GM23248 (cell line): ENCODE measurements at regions not wholly inside any gene's neighbourhood (a gene's known extent, or its start where the extent isn't known, plus 50 kb on each side); places are given as distances from the start of the nearest gene placed in this dataset.

Experiments used
- DNase-seq: peaks from one replicate; pipeline ENCODE4 v3.0.0-alpha.2; 2015
- H2AFZ ChIP-seq: fragments of 200-600 bp; sonication (generic); 2 replicates; pipeline ENCODE4 v1.6.1; 2016; ENCODE audit warnings: antibody characterized with exemption
- H3F3A ChIP-seq: fragments of 200-600 bp; sonication (generic); 2 replicates; pipeline ENCODE4 v1.6.1; 2016; ENCODE audit warnings: mild to moderate bottlenecking, antibody characterized with exemption, mixed run types; ENCODE audit not compliant: insufficient read depth
- H3K27ac ChIP-seq: fragments of 200-600 bp; sonication (generic); 2 replicates; pipeline ENCODE4 v1.5.1; 2016; ENCODE audit warnings: mild to moderate bottlenecking
- H3K27me3 ChIP-seq: fragments of 200-600 bp; sonication (generic); replicated peaks from 2 replicates; pipeline ENCODE4 v1.6.1; 2016; ENCODE audit warnings: mild to moderate bottlenecking; ENCODE audit not compliant: insufficient read depth
- H3K36me3 ChIP-seq: fragments of 200-600 bp; sonication (generic); 2 replicates; pipeline ENCODE4 v1.6.1; 2016; ENCODE audit warnings: low read depth, mild to moderate bottlenecking
- H3K4me1 ChIP-seq: fragments of 200-600 bp; sonication (generic); 2 replicates; pipeline ENCODE4 v1.6.1; 2016; ENCODE audit warnings: mild to moderate bottlenecking; ENCODE audit not compliant: insufficient read depth
- H3K4me2 ChIP-seq: fragments of 200-600 bp; sonication (generic); one replicate; pipeline ENCODE4 v1.6.1; 2016; ENCODE audit warnings: mild to moderate bottlenecking; ENCODE audit not compliant: unreplicated experiment
- H3K4me3 ChIP-seq: fragments of 200-600 bp; sonication (generic); 2 replicates; pipeline ENCODE4 v1.5.1; 2016; ENCODE audit warnings: mild to moderate bottlenecking
- H3K79me2 ChIP-seq: fragments of 200-600 bp; sonication (generic); 2 replicates; pipeline ENCODE4 v1.6.1; 2016; ENCODE audit warnings: mild to moderate bottlenecking; ENCODE audit not compliant: insufficient read depth
- H3K9ac ChIP-seq: fragments of 200-600 bp; sonication (generic); 2 replicates; pipeline ENCODE4 v1.6.1; 2016; ENCODE audit warnings: mild to moderate bottlenecking
- H3K9me2 ChIP-seq: fragments of 200-600 bp; sonication (generic); 2 replicates; pipeline ENCODE4 v1.6.1; 2016; ENCODE audit warnings: mixed run types, mild to moderate bottlenecking, moderate library complexity; ENCODE audit not compliant: insufficient read depth
- H3K9me3 ChIP-seq: fragments of 200-600 bp; sonication (generic); one replicate; pipeline ENCODE4 v1.6.1; 2017; ENCODE audit warnings: low read depth
- H4K20me1 ChIP-seq: fragments of 200-600 bp; sonication (generic); 2 replicates; pipeline ENCODE4 v1.6.0; 2016; ENCODE audit not compliant: insufficient read depth
- EZH2 ChIP-seq: fragments of 200-600 bp; sonication (generic); IDR thresholded peaks from 2 replicates; pipeline ENCODE4 v1.6.1; 2018; ENCODE audit warnings: antibody characterized with exemption, mild to moderate bottlenecking; ENCODE audit not compliant: insufficient read depth, poor library complexity, severe bottlenecking
- EZH2phosphoT487 ChIP-seq: fragments of 200-600 bp; sonication (generic); IDR thresholded peaks from 2 replicates; pipeline ENCODE4 v1.6.1; 2018; ENCODE audit warnings: antibody characterized with exemption, moderate library complexity, mild to moderate bottlenecking, low read depth; ENCODE audit not compliant: insufficient read depth
- WGBS, 2 experiments: methylation state at CpG; one replicate each; pipeline ENCODE4 v1.1.6; 2015 to 2017; ENCODE audit warnings: low lambda C conversion rate in 2 of 2, low coverage in 1 of 2; ENCODE audit errors: missing lambda C conversion rate in 2 of 2; 5-methylcytosine and 5-hydroxymethylcytosine counted together
- in situ Hi-C: fragments of 300-500 bp; cut with MboI; formaldehyde crosslinking; loops from 2 replicates; pipeline ENCODE4 v1.15.0; 2020

DNA sequence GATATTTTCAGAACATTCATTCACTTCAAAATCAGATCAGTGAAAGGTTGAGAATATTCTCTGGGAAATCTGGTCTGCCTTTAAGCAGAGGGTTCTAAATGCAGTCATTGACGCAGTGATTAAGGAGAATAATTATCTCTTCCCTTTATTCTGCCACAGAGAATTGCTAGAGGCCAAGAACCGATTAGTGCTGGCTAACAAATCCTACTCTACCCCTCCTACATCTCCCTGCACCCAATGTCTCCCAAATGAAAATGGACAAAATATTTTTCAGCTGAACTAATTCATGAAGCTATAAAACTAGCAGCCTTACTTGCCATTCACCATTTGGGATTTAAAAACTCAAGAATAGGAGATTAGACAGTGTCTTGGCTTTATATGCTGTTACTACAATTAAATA lies 185.5 kb upstream of the SOX9 start:
- no peaks in the 10 kb centered on the region for H3F3A ChIP-seq
- H2AFZ ChIP-seq, result no peak overlapping the region
- H3K79me2 ChIP-seq, result no peaks in the 10 kb centered on the region
- no peaks in the 10 kb centered on the region for H3K9me3 ChIP-seq
- in situ Hi-C loops, result no loop called here
- H3K27ac ChIP-seq, result no peak overlapping the region
- H3K4me3 ChIP-seq, result no peak overlapping the region
- no peaks in the 10 kb centered on the region for H4K20me1 ChIP-seq
- TF ChIP-seq EZH2phosphoT487, result no peak
- H3K27me3 ChIP-seq, result no peaks in the 10 kb centered on the region
- H3K36me3 ChIP-seq, result no peaks in the 10 kb centered on the region
- DNase-seq, result no peak
- H3K4me2 ChIP-seq, result no peak overlapping the region
- no peaks in the 10 kb centered on the region for H3K9me2 ChIP-seq
- WGBS, 2 experiments, result 62 to 74% methylated on average over 2 of the region's 2 CpGs
- no peaks in the 10 kb centered on the region for H3K4me1 ChIP-seq
- no peak overlapping the region for H3K9ac ChIP-seq

DNA sequence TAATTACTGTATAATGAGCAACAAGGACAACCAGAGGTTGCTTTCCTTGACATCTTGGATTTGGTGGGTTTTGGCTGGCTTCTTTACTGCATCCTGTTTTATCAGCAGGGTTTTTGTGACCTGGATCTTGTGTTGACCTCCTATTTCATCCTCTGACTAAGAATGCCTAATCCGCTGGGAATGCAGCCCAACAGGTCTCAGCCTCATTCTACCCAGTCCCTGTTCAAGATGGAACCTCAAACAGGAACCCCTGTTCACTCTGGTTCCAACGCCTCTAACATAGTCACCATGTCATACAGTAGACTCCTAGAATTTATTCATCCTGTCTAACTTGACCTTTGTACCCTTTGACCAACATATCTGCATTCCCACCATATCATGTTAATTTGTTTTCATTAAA lies 183.8 kb upstream of the SOX9 start:
- Histone ChIP-seq H3K9me3 (no peaks in the 10 kb centered on the region), H2AFZ (no peak overlapping the region), H3K4me2 (no peak overlapping the region), H3K27ac (no peak overlapping the region), H4K20me1 (no peaks in the 10 kb centered on the region), H3K9ac (no peak overlapping the region), H3K27me3 (no peaks in the 10 kb centered on the region), H3K36me3 (no peaks in the 10 kb centered on the region), H3F3A (no peaks in the 10 kb centered on the region), H3K4me1 (no peaks in the 10 kb centered on the region), H3K9me2 (no peaks in the 10 kb centered on the region), H3K79me2 (no peaks in the 10 kb centered on the region), H3K4me3 (no peak overlapping the region)
- in situ Hi-C loops, result no loop called here
- TF ChIP-seq EZH2, result no peak
- no peak for TF ChIP-seq EZH2phosphoT487
- 85 to 97% methylated on average over 2 of the region's 2 CpGs for WGBS, 2 experiments
- DNase-seq, result no peak

DNA sequence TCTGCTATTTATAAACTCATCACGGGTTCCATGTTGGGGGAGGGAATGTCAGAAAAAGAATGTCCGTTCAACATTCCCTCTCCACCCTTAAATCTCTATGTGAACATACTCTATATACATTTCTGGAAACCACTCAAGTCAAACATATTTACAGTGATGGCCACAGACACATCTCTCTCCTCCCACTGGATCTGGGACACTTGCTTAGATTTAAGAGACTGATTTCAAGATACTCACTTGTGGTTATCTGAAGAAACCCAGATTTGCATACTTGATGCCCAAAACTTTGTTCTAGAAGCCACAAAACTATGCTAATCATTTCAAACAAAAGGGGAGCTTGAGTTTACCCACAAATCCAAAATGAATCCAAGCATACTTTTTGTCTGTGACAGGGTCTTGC lies 182.9 kb upstream of the SOX9 start:
- DNase-seq, result no peak
- H3K9ac ChIP-seq, result no peak overlapping the region
- no peaks in the 10 kb centered on the region for H3K9me2 ChIP-seq
- WGBS, 2 experiments, result 88 to 92% methylated on average over 2 of the region's 2 CpGs
- H3K79me2 ChIP-seq, result no peaks in the 10 kb centered on the region
- H3K9me3 ChIP-seq, result no peaks in the 10 kb centered on the region
- no peak overlapping the region for H3K4me3 ChIP-seq
- H3K4me2 ChIP-seq, result no peak overlapping the region
- no peak overlapping the region for H2AFZ ChIP-seq
- no peaks in the 10 kb centered on the region for H4K20me1 ChIP-seq
- no peaks in the 10 kb centered on the region for H3F3A ChIP-seq
- H3K27ac ChIP-seq, result no peak overlapping the region
- H3K36me3 ChIP-seq, result no peaks in the 10 kb centered on the region
- no peaks in the 10 kb centered on the region for H3K4me1 ChIP-seq
- H3K27me3 ChIP-seq, result no peaks in the 10 kb centered on the region
- in situ Hi-C loops, result no loop called here
- TF ChIP-seq EZH2, result no peak
- TF ChIP-seq EZH2phosphoT487, result no peak

DNA sequence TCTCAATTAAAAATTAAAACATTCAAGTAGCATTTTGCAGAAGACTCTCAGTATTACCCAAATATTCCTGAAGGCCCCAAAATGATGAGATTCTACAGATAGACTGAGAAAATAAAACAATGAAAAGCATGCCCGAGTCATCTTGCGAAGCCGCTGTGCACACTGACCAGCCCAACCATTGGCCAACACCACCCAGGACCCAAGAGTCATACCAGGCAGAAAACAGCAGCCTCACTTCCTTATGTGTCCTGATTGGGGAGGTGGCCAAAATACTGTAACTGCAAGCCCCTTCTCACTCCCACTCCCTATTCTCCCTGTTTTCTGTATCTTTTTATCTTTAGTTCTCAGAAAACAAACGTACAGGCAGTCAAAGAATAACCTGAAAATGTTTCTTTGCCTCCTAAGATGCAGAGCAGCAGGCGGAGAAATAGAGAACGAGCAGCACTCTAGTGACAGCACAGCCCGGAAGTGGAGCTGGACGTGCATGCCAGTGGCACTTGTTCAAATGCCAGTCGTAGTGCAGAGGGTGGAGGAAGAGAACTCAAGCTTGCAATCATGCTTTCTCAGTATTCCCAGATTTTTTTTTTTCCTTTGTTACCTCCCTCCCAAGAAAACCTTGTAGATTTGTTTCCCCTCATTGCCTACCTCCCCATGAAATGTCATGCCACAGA lies 182.3 kb upstream of the SOX9 start:
- no peaks in the 10 kb centered on the region for H3K4me1 ChIP-seq
- no peak for TF ChIP-seq EZH2phosphoT487
- TF ChIP-seq EZH2, result no peak
- no peak overlapping the region for H3K4me3 ChIP-seq
- WGBS, 2 experiments, result 41 to 43% methylated on average over 9 of the region's 9 CpGs
- H3K79me2 ChIP-seq, result no peaks in the 10 kb centered on the region
- H3K9me3 ChIP-seq, result no peaks in the 10 kb centered on the region
- no peaks in the 10 kb centered on the region for H3K27me3 ChIP-seq
- no peak overlapping the region for H2AFZ ChIP-seq
- H3K9ac ChIP-seq, result no peak overlapping the region
- in situ Hi-C loops, result no loop called here
- no peaks in the 10 kb centered on the region for H3K36me3 ChIP-seq
- H4K20me1 ChIP-seq, result no peaks in the 10 kb centered on the region
- H3K27ac ChIP-seq, result no peak overlapping the region
- H3K9me2 ChIP-seq, result no peaks in the 10 kb centered on the region
- DNase-seq, result no peak
- H3K4me2 ChIP-seq, result no peak overlapping the region
- no peaks in the 10 kb centered on the region for H3F3A ChIP-seq

DNA sequence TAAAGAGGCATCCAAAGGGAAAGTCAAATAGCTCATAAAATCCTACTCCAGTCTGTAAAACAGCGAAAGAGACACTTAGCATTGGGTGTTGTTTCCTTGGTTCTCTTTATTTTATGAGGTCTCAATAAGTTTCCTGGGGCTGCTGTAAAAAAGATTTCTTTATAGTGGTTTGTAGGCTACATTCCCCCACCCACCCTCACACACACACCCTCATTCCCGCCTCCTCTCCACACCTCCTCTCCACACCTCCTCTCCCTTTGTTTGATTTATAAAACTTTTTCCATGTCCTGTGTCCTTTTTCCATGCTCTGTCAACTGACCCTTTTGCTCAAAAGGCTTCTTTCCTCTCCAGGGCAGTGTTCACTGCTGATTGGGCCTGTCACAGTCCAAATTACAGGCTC lies 178.9 kb upstream of the SOX9 start:
- no peaks in the 10 kb centered on the region for H4K20me1 ChIP-seq
- H3K4me1 ChIP-seq, result no peaks in the 10 kb centered on the region
- no peaks in the 10 kb centered on the region for H3F3A ChIP-seq
- H3K36me3 ChIP-seq, result no peaks in the 10 kb centered on the region
- H3K4me3 ChIP-seq, result no peak overlapping the region
- WGBS, 2 experiments, result 88 to 93% methylated on average over 2 of the region's 2 CpGs
- TF ChIP-seq EZH2, result no peak
- TF ChIP-seq EZH2phosphoT487, result no peak
- no peaks in the 10 kb centered on the region for H3K9me2 ChIP-seq
- no peak for DNase-seq
- H3K79me2 ChIP-seq, result no peaks in the 10 kb centered on the region
- H2AFZ ChIP-seq, result no peak overlapping the region
- no peak overlapping the region for H3K4me2 ChIP-seq
- no peaks in the 10 kb centered on the region for H3K27me3 ChIP-seq
- H3K9ac ChIP-seq, result no peak overlapping the region
- in situ Hi-C loops, result no loop called here
- no peaks in the 10 kb centered on the region for H3K9me3 ChIP-seq
- H3K27ac ChIP-seq, result no peak overlapping the region
